ENCODE measurements at regions not wholly inside any gene's neighbourhood (a gene's known extent, or its start where the extent isn't known, plus 50 kb on each side); places are given as distances from the start of the nearest gene placed in this dataset.

GRCh38 chr6:132213732-132214131 lies 187.5 kb downstream of the MOXD1 start:
- peak; percentile 87 for TF ChIP-seq CEBPB (IDR thresholded peaks at IDR 0.05; ENCODE audit: low read depth, low read length)
- no peak for TF ChIP-seq BHLHE40 (IDR thresholded peaks at IDR 0.05; ENCODE audit: low read depth, low read length)
- no peak overlapping the region for H3K4me3 ChIP-seq (ENCODE audit: insufficient read depth, low read depth, low read length)
- no peak overlapping the region for H2BK20ac ChIP-seq (ENCODE audit: low read depth, low read length)
- no peak overlapping the region for H2AK9ac ChIP-seq (replicated peaks; ENCODE audit: low read depth, low read length, poor library complexity)
- BruUV-seq (replicated peaks): no TSS peak
- H2BK120ac ChIP-seq (ENCODE audit: low read depth, low read length): no peak overlapping the region
- no peak overlapping the region for H3K14ac ChIP-seq (replicated peaks; ENCODE audit: low read depth, low read length)
- no peak overlapping the region for H3K27ac ChIP-seq (ENCODE audit: insufficient read depth, low read length)
- no peak overlapping the region for H3K18ac ChIP-seq (ENCODE audit: low read depth, low read length)
- H4K5ac ChIP-seq (ENCODE audit: low read depth, low read length): no peak overlapping the region
- no peaks in the 10 kb centered on the region for H3K79me1 ChIP-seq (ENCODE audit: low read depth in 1 of 2, low read length in 2 of 2)
- no peak overlapping the region for H3K4me2 ChIP-seq (ENCODE audit: low read depth, low read length)
- in situ Hi-C loops (cut with MboI; ENCODE audit: low sequenced_read_pairs): loop anchor here (10.0 kb wide), 1 partner anchor 249 kb away; no protein-coding TSS in a partner anchor
- no peak overlapping the region; the same call in 2 of the 3 replicates for H2BK15ac ChIP-seq (ENCODE audit: low read depth, low read length)
- ATAC-seq (ENCODE audit: low read depth): no peak
- H3K36me3 ChIP-seq (ENCODE audit: control insufficient read depth, insufficient read depth, low read length): no peaks in the 10 kb centered on the region
- H3K4ac ChIP-seq (ENCODE audit: low read depth, low read length): no peak overlapping the region
- no peaks in the 10 kb centered on the region for H4K20me1 ChIP-seq (ENCODE audit: insufficient read depth, low read length)
- H3K27me3 ChIP-seq (ENCODE audit: control insufficient read depth, insufficient read depth, low read length): no peaks in the 10 kb centered on the region
- H2AFZ ChIP-seq (replicated peaks; ENCODE audit: low read length, poor library complexity): no peak overlapping the region
- no peak overlapping the region for H2AK5ac ChIP-seq (ENCODE audit: low read depth, low read length)
- dilution Hi-C loops (cut with HindIII; ENCODE audit: low sequenced_read_pairs, unreplicated experiment): no loop called here
- DNase-seq: no peak
- peaks cover 4% of the 10 kb centered on the region; the same call in 1 of the 2 replicates for H3K4me1 ChIP-seq (ENCODE audit: control insufficient read depth, insufficient read depth, low read length)
- H3K9ac ChIP-seq (ENCODE audit: low read depth, low read length): no peak overlapping the region
- no peaks in the 10 kb centered on the region for H3K9me1 ChIP-seq (ENCODE audit: insufficient read depth, low read length)
- POLR2A ChIA-PET (ENCODE audit: unreplicated experiment): no interaction called here
- H4K91ac ChIP-seq (ENCODE audit: insufficient read depth, low read depth, low read length): no peak overlapping the region
- no CpG with 5 or more reads among the region's 4 CpGs for WGBS, 2 experiments (ENCODE audit: extremely low coverage in 2 of 2, insufficient read length in 1 of 2)
- H3K23ac ChIP-seq (ENCODE audit: low read depth, low read length): no peak overlapping the region
- H3K56ac ChIP-seq (ENCODE audit: extremely low read depth, insufficient read depth, low read length): no peak overlapping the region
- peaks cover 3% of the 10 kb centered on the region; the same call in 1 of the 2 replicates for H3K9me3 ChIP-seq (ENCODE audit: control insufficient read depth, insufficient read depth, low read length)
- intact Hi-C loops (cut with micrococcal nuclease): no loop called here
- H2BK5ac ChIP-seq (ENCODE audit: low read depth, low read length, poor library complexity, severe bottlenecking): no peak overlapping the region
- CTCF ChIA-PET: no interaction called here
- H4K8ac ChIP-seq (ENCODE audit: low read depth in 2 of 2, low read length in 2 of 2): no peak overlapping the region

All from IMR-90 (cell line).